ENCODE measurements at regions not wholly inside any gene's neighbourhood (a gene's known extent, or its start where the extent isn't known, plus 50 kb on each side); places are given as distances from the start of the nearest gene placed in this dataset.

DNA sequence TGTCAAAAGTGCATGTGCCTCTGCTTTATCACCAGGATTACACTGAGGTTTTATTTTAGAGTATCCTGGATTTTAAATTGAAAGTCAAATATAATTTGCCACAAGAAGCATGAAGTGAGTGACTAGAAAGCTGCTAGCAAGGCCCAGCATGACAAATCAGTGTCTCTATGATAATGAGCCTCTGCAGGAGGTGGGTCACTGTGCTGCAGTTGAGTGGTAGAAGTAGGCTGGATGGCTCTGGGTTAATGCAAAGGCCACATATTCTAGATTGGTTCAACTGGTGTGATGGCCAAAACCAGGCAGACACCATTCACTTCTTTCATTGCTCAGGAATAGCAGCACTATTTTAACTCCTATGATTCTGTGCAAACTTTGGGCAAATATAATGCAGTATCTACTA is 491.5 kb downstream of the OLFM4 start:
- no peak for DNase-seq

DNA sequence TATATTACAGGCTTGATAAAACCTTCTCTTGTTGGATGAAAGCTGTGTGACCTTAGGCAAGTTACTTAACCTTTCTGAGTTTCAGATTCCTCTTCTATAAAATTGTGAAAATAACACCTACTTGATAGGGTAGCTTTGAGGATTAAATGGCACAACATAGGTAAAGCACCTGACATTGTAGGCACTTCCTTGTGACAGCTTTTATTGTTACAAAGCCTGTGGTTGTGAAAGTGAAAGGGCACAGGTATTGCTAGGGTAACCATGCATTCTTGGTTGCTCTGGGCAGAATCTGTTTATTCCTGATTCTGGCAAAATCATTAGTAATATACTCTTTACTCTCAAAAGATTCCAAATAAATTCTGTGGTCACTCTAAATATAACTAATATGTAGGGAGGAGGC is 493.4 kb downstream of the OLFM4 start:
- DNase-seq, result no peak

DNA sequence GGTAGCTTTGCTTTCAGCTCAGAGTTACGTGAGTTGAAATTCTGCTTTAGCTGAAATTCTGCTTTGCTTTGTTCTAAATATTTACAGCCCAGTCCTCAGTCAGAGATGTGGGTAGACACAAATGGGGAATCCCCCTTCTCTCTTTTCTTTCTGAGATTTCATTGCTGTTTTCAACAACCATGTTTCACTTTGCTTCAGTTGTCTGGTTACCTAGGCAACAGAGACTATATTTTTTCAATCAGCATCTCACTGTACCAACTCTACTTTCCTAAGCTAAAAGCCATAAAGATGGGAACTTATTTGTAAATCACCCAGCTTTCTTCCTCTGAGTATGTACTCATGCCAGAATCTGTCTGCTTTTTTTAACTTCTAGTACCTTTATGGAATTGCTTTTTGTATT is 509.0 kb downstream of the OLFM4 start:
- no peak for DNase-seq

DNA sequence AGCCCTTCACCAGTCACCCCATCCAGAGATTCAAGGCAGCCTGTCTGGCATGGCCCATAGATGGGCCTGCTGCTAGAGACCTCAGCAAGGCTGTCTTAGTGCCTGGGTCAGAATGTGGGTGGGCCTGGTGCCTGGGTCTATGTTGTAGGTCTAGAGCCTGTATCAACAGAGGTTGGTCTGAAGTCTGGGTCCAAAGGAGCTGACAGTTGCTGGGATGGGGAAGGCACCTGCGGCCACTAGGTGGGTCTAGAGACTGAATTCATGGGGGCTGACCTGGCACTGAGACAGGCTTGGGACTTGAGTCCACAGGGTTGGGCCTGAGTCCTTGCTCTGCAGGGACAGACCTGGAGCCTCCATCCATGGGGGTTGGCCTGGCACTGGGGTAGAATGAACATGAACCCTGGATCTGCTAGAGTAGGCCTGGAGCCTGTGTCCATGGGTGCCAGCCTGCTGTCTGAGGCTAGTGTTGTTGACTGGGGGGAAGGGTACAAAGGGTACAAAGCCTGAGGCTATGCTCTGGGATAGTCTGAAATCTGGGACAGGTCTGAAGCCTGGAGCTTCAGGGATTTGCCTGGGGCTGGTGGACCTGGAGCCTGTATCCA is 516.8 kb downstream of the OLFM4 start:
- no peak for DNase-seq

DNA sequence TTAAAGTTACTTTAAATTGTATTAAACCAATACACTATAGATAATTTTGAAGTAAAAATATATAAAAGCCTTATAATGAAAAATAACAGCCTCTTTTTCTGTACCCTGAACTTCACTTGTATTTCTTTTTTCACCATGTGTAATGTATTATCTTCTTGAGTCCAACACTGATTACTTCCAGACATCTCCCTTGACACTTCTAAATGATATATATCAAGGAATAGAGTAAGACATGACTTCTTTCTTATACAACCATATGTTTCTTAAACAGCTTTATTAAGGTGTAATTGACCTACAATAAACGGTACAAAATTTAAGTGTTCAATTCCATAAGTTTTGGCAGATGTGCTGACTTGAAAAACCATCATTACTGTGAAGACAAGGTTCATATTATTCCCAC is 531.9 kb downstream of the OLFM4 start:
- no peak for DNase-seq

DNA sequence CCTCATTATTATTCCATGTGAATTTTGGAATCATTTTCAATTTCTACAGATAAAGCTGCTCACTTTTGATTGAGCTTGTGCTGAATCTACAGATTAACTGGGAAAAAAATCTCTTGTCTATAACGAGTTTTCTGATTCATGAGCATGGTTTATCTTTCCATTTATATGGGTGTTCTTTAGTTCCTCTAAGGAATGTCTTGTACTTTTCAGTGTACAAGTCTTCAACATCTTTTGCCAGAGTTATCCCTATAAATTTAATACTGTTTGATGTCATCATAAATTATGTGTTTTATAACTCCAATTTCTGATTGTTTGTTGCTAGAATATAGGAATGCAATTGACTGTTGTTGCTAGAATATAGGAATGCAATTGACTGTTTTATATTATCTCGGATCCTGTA is 533.8 kb downstream of the OLFM4 start:
- DNase-seq, result no peak

DNA sequence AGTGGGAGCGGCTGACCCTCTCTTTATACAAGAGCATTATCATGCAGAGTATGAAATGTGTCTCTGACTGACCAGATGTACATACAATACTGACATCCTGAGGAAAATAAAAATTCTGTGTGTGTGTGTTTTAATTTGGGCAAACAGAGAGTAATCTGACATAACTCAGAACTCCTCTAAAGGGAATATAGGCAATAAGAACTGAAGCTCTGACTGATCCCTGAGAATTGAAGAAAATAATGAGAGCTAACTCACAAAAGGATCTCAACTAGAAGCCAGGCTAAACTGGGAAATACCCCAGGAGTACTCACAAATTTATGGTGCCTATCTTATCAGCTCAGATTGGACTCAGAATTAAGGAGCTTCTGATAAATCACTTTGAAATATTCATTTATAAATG is 539.9 kb downstream of the OLFM4 start:
- DNase-seq, result no peak

DNA sequence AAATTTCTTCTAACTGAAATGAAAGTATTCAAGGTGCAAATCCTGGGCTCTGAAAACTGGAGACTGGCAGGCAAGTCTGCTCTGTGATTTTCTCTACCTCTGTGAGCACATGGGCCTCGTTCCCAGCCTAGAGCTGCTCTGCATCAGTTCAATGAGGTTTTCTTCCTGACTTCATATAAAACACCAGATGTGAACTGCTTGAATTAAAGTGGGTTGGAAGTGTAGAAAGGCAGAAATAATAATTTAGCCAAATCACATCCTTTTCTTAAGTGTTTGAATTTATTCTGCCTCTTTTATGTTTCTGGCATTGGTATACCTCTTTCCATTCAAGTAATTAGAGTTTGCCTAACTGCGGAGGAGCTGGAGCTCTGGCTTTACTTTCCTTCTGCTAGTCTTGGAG is 540.8 kb downstream of the OLFM4 start:
- DNase-seq, result no peak

DNA sequence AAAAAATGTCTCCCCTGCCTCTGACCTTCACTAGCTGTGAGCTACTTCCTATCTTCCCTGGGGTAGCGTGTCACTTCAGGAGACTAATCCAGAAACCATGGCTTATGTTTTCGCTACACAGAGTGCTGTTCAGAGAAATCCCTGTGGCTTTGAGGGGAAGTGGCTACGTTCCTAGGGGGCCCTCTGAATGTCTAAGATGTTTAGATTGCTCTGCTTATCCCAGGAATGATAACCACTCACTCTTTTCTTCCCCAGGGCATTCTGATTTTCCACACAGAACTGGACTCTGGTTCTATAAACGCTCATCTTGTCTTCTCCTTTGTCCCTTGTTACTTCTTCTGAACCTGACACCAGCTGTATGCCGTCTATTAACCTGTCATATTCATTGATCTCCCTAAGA is 572.5 kb downstream of the OLFM4 start:
- peak; percentile 29 for DNase-seq

DNA sequence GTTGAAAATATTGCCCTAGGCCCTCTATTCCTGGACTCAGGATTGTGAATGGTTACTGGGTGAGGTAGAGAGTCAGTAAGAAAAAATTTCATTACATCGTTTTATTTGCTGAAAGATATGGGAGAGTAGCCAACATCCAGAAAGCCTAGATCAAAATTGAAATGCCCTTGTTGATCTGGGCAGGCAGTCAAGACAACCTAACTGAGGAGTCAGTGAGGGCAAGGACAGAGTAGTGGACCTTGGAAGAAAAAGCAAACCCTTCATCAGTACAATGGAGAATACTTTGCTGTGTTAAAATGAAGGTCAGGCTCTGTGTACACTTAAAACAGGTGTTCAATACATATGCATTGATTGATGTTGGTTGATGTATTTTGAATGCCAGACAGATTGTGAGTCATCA is 576.7 kb downstream of the OLFM4 start:
- no peak for DNase-seq

DNA sequence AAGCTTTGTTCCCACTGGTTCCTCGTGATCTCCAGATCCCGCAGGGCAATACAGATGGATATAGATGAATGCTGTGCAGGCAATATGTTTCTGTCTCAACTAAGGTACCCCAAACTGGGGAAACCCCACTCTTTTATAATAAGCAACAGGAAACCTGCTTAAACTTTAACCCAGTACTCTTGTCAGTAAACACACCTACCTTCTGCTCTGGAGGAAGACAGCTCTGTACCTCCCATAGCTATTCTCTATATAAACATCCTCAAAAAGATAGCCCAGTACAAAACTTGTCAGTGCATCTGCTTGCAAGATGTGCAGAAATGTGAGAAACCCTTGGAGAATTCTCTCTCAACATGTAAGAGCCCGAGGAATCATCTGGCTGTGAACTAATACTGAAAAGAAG is 583.6 kb downstream of the OLFM4 start:
- DNase-seq, result peak; percentile 11

DNA sequence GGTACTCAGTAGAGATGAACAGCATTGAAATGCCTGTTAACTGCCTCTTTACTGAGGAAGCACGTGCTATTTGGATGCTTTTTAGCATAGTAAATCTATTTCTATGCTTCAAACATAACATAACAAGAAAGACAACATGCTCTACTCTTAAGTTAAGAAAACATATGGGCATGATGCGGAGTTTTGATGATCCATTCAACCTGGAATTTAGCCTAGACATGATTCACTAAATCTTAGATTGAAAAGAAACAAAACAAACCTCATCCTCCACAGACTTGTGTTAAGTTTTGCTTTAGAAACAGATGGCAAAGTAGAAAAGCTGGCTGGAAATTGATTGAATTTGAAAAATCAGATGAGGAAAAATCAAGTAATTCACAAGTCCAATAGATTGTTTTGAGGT is 593.8 kb downstream of the OLFM4 start:
- DNase-seq, result no peak

DNA sequence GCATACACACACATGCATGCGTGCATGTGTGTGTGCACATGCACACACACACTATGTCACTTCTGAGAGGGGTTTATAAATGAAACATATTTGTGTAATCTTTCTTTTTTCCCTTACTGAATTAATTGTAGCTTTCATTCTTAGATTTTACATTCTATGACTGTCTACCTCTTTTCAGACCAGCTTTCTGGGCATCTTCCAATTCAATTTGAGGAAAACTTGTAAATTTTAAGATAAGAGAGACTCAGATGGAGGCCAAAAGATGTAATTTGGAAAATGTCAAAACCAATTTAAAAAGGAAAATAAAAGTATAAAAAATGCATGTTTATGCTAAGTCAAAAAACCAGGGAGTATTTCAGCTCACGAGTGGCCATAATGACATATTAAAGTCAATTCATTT is 594.5 kb downstream of the OLFM4 start:
- DNase-seq, result no peak

DNA sequence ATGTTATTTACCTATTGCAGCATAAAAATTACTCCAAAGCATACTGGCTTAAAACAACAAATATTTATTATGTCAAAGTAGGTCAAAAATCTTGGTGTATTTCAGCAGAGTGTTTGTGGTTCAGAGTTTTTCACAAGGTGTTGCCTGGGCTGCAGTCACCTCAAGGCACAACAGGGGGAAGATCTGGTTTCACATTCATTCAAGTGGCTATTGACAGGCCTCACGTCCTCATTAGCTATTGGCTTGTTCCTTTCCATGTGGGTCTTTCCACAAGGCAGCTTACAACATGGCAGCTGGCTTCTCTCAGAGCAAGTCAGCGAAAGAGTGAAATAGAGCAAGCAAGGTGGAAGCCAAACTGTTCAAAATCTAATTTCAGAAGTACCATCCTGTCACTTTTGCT is 602.9 kb downstream of the OLFM4 start:
- no peak for DNase-seq

DNA sequence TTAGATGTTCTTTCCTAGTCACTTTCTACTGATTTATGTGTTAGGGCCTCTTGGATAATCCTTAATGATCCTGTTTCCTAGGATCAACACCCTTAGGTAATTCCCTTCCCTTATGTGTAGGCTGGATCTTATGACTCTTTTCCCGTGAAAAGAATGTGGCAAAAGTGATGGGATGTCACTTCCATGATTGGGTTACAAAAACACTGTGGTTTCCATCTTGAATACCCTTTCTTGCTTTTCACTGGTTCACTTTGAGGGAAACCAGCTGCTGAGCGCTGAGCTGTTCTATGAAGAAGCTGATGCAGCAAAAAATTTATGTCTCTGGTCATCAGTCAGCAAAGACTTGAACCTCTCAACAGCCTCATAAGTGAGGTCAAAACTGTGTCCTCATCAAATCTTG is 609.4 kb downstream of the OLFM4 start:
- DNase-seq, result no peak

DNA sequence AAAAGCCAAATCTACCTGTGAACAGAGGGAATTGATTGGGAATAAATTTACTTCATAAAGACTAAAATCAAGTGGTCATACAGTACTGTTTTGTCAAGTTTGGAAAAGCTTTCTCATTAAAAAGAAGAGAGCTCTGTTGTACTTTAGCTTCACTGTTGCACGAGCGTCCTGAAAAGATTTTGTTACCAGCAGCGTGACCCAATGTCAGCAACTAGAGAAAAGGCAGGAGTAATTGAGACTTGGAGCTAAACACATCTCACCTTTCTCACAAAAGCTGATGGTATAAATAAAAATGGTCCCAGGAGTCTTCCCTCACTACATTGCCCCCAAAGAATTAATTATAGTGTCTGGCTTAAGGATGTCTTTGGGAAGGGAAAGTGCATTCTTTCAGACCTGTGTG is 613.7 kb downstream of the OLFM4 start:
- no peak for DNase-seq

DNA sequence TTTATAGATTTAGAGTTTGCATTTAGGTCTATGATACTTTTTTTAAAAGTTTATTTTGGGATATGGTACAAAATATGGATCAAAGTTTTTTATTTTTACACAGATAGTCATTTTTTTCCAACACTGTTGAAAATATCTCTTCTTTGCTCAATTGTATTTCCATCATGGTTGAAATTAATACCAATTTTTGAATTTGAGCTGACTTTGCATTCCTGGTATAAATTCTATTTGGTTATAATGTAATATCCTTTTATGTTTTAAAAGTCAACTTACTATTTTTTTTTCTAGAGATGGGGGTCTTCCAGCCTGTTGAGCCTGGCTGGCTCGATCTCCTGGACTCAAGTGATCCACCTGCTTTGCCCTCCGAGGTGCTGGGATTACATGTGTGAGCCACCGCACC is 620.1 kb downstream of the OLFM4 start:
- no peak for DNase-seq

DNA sequence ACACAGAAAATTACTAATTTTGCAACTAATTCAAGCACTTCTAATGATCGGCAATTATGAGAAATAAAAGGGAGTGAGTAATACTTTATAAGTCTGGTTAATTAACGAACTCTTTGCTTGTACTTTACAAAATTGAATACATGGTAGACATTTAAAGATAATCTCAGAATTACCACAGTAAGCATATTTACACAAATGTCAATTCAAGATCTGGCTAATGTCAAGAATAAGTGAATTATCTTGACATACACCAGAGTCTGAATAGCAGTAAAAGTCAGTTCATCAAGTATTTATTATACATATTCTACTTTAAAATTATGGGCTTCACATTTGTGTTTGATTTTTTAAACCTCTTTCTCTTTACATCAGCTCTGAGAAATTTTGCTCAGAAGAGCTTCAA is 643.4 kb downstream of the OLFM4 start:
- no peak for DNase-seq

DNA sequence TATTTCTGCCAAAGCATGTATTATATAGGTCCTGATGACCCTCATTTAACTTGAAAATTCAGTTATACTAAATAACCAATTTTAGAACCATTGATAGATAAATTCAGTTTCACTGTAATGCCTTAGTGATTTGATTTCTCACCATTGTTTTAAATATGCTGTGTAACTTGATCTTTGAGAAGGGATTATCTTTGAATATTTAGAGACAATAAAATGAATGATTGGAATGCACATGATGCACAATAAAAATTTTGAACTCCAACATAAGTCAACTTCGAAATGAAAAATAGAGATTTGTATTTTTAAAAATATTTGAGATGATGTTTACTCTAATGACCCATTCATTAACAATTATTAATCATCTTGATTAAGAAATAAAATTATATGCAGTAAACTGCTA is 654.5 kb downstream of the OLFM4 start:
- no peak for DNase-seq

DNA sequence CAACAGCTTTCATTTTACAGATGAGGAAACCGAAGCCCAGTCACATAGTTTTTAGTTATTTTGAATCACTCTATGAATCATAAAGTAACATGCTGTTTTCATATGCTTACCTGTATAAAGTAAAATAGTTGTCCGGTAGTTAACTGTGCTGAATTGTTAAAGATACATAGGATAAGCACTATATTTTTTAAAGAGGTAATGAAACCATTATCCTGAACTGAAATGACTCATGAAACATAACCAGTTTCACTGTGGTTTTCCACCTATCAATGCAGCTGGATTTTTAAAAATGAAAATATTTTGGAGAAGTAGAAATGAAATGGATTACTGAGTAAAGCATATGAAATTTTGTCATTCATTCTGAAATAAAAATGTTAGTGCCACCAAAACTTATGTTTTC is 655.0 kb downstream of the OLFM4 start:
- DNase-seq, result no peak

DNA sequence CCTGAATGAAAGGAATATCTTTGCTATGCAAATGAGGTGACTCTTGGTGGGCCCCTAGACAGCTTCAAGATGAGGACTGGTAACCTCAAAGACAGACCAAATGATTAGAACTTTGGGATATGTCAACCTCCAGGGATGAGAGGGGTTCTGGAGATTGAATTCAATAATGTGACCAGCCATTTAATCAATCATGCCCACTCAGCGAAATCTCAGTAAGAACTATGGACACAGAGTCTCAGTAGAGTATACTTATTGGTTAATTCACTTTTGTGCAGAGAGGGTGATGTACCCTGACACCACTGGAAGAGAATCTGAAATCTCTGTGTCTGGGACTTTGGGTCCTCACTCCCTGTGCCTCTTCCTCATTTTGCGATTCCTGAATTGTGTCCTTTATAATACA is 662.8 kb downstream of the OLFM4 start:
- DNase-seq, result no peak

DNA sequence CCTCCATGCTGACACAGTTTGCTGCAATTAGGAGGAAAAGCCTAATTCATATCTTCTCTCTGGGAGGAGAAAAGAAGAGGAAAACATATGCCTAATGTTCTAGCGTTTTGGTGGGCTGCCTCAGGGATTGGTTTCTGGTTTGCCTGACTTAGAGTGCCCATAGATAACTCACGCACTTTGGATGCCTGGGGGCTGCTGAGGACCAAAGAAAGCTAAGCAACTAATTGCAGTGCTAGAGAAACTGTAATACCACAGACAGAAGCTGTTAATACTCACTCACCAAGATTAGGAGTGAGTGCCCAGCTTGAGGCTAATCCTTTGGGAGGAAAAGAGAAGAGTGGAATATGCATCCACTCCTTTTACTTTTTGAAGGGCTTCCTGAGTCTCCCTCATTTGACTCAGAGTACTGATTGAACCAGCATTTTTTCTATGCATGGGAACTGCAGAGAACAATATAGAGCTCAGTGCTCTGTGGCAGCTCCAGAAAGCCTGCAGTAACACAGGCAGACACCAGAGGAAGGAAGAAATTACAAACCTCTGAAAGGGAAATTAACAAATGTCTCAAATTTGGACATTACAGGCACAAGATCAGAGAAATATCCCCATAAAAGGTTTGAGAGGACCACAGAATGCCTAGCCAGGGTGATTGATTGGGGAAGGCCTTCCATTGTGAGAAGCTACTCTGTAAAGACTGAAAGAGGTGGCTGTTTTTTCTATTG is 666.4 kb downstream of the OLFM4 start:
- peak; percentile 9 for DNase-seq

DNA sequence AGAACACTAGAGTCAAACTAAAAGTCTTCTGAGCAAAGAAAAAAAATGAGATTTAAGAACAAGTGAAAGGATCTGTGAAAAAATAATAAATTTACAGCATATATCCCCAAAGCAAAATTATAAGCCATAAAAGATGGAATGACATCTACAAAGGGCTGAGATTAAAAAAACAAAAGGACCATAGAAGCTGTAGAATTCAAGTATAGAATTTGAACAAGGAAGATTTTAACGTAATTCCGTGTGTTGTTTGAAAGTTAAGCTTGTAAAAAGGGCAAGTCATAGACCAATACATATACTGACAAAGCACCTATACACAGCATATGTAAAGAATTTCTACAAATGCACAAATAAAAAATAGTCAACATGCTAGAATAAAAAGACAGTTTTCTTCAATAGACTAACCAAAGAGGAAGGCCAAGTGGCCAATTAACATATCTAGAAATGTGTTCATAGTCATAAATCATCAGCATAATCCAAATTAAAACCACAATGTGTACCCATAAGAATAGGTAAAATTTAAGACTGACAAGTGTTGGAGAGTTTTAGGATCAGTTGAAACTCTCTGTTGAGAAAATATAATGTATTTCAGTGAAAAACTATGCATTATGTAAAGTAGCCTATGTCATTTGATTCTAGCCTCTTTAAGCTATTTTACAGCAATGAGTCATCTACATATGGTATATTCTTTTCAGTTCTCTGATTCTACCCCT is 674.9 kb downstream of the OLFM4 start:
- no peak for DNase-seq

DNA sequence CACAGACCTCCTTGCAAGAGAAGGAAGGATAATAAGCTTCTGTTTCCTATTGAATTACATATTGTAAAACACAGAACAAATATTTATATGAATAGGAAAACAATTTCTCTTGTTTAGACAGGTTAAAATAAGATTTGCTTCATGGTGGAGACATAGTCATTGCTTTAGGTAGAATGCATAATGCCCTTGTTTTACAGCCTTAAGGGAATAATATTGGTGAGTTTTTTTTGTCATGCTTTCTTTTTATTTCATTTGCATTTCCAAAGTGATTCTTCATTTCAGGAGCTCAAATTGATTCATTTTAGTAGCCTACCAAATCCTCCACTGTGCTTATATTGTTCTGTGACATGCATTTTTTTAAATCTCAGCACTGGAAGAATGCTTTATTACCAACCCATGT is 690.7 kb downstream of the OLFM4 start:
- no peak for DNase-seq

DNA sequence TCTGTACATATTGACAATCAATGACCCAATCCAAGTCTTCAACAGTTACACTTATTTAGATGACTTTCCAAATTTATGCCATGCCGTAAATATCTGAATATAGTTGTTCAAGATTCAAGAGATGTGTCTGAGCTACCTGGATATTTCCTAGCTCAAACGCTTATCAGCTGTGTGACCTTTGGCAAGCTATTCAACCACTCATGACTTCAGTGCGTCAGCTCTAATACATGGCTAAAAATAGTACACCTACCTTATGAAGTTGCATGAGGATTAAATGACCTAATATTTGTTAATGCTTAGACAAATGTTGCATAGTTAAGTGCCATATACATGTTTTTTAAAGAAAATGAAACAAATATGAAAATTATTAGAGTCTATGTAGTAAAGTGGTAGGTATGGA is 704.1 kb downstream of the OLFM4 start:
- DNase-seq, result no peak

Measured in retina (tissue), 1 donor.